DND-41 (cell line): ENCODE measurements at regions not wholly inside any gene's neighbourhood (a gene's known extent, or its start where the extent isn't known, plus 50 kb on each side); places are given as distances from the start of the nearest gene placed in this dataset.

Source experiments
- EZH2 ChIP-seq: IDR thresholded peaks from 3 replicates; pipeline ENCODE4 v1.6.1; 2012; ENCODE audit warnings: borderline replicate concordance, low read depth, mild to moderate bottlenecking, moderate library complexity, low read length, inconsistent platforms; ENCODE audit not compliant: severe bottlenecking
- TF ChIP-seq, protein P1 (sequence below): IDR thresholded peaks from 2 replicates; pipeline ENCODE4 v1.5.1; 2012; ENCODE audit warnings: borderline replicate concordance, low read length, moderate library complexity, mild to moderate bottlenecking; ENCODE audit not compliant: poor library complexity, severe bottlenecking; ENCODE audit errors: extremely low read depth

DNA sequence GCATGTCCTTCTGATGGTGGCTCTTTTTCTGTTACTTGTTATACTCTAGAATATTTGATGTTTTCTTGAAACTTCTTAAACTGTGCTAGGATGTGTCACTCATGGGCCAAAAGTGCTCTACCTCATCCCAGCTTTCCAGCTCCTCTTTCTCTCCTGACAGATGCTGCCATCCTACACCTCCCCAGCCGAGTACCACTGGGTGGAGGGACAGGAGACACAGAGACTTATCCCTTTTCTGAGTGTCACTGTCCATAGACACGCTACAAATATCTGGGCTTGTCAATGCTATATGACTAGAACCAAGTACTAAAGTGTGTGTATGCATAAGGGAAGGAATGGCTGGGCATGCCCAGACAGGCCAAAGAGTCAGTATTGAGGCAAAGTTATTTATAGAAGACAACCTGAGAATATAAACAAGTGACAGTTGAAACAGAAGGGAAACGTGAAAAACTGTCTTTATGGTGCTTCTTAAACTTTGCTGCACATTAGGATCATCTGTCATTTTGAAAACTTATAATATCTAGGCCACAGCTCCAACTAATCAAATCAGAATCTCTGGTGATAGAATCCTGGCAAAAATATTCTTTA is 188.0 kb downstream of the CARTPT start:
- TF ChIP-seq, protein P1, sequence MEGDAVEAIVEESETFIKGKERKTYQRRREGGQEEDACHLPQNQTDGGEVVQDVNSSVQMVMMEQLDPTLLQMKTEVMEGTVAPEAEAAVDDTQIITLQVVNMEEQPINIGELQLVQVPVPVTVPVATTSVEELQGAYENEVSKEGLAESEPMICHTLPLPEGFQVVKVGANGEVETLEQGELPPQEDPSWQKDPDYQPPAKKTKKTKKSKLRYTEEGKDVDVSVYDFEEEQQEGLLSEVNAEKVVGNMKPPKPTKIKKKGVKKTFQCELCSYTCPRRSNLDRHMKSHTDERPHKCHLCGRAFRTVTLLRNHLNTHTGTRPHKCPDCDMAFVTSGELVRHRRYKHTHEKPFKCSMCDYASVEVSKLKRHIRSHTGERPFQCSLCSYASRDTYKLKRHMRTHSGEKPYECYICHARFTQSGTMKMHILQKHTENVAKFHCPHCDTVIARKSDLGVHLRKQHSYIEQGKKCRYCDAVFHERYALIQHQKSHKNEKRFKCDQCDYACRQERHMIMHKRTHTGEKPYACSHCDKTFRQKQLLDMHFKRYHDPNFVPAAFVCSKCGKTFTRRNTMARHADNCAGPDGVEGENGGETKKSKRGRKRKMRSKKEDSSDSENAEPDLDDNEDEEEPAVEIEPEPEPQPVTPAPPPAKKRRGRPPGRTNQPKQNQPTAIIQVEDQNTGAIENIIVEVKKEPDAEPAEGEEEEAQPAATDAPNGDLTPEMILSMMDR, result no peak
- TF ChIP-seq EZH2, result no peak
